Keratinocyte (primary cell): ENCODE measurements at regions not wholly inside any gene's neighbourhood (a gene's known extent, or its start where the extent isn't known, plus 50 kb on each side); places are given as distances from the start of the nearest gene placed in this dataset.

Source experiments
- DNase-seq: peaks from one replicate; pipeline ENCODE4 v3.0.0-alpha.2; 2011; ENCODE audit warnings: low read depth, missing footprints, low spot score
- FAIRE-seq: peaks from 2 replicates; lab custom pipeline; 2011; peaks lifted over from hg19 to GRCh38; lab: Jason Lieb, UNC
- H2AFZ ChIP-seq: 2 replicates; pipeline ENCODE4 v1.6.0; 2012; ENCODE audit warnings: low read length, control low read depth, inconsistent platforms; ENCODE audit not compliant: control insufficient read depth
- H3K27ac ChIP-seq: 2 replicates; pipeline ENCODE4 v1.5.1; 2011; ENCODE audit warnings: low read length; ENCODE audit not compliant: control insufficient read depth, insufficient read depth
- H3K27me3 ChIP-seq: 3 replicates; pipeline ENCODE4 v1.6.0; 2011; ENCODE audit warnings: low read length; ENCODE audit not compliant: control insufficient read depth, insufficient read depth; ENCODE audit errors: extremely low read depth
- H3K36me3 ChIP-seq, 2 experiments: 2 replicates in 1 of 2; 3 replicates in 1 of 2; pipeline ENCODE4 v1.5.1; 2011; ENCODE audit warnings: low read length in 2 of 2, mild to moderate bottlenecking in 1 of 2; ENCODE audit not compliant: control insufficient read depth in 2 of 2, insufficient read depth in 2 of 2; ENCODE audit errors: extremely low read depth in 1 of 2
- H3K4me1 ChIP-seq: 3 replicates; pipeline ENCODE4 v1.5.1; 2011; ENCODE audit warnings: low read length; ENCODE audit not compliant: control insufficient read depth, insufficient read depth; ENCODE audit errors: extremely low read depth
- H3K4me2 ChIP-seq: 3 replicates; pipeline ENCODE4 v1.6.0; 2011; ENCODE audit warnings: low read depth, low read length; ENCODE audit not compliant: control insufficient read depth, insufficient read depth; ENCODE audit errors: extremely low read depth
- H3K4me3 ChIP-seq, 3 experiments: fragments of 200-600 bp in 1 of 3; sonication (generic) in 1 of 3; 2 replicates in 2 of 3; 3 replicates in 1 of 3; pipeline ENCODE4 v1.5.1; 2011 to 2016; ENCODE audit warnings: low read length in 3 of 3, mild to moderate bottlenecking in 3 of 3, control low read depth in 2 of 3, inconsistent platforms in 1 of 3, low read depth in 1 of 3, mixed read lengths in 1 of 3, mixed run types in 1 of 3, moderate library complexity in 1 of 3; ENCODE audit not compliant: control insufficient read depth in 2 of 3, insufficient read depth in 2 of 3; ENCODE audit errors: extremely low read depth in 1 of 3
- H3K79me2 ChIP-seq: 2 replicates; pipeline ENCODE4 v1.6.0; 2012; ENCODE audit warnings: low read length; ENCODE audit not compliant: control insufficient read depth, insufficient read depth
- H3K9ac ChIP-seq: 3 replicates; pipeline ENCODE4 v1.6.0; 2011; ENCODE audit warnings: low read length; ENCODE audit not compliant: control insufficient read depth, insufficient read depth; ENCODE audit errors: extremely low read depth
- H3K9me1 ChIP-seq: 3 replicates; pipeline ENCODE4 v1.6.0; 2011; ENCODE audit warnings: low read length; ENCODE audit not compliant: control insufficient read depth, insufficient read depth; ENCODE audit errors: extremely low read depth
- H3K9me3 ChIP-seq: 2 replicates; pipeline ENCODE4 v1.5.1; 2012; ENCODE audit warnings: low read depth, low read length; ENCODE audit not compliant: control insufficient read depth
- H4K20me1 ChIP-seq: 3 replicates; pipeline ENCODE4 v1.6.0; 2011; ENCODE audit warnings: low read length; ENCODE audit not compliant: control insufficient read depth, insufficient read depth; ENCODE audit errors: extremely low read depth
- EZH2 ChIP-seq: IDR thresholded peaks from one replicate; pipeline ENCODE4 v1.6.1; 2012; ENCODE audit warnings: inconsistent platforms, mild to moderate bottlenecking, low read length, moderate library complexity
- dilution Hi-C: fragments of 300-500 bp; cut with MboI; formaldehyde crosslinking; loops from one replicate; pipeline ENCODE4 v1.7.0; 2020; ENCODE audit warnings: low sequenced_read_pairs; ENCODE audit not compliant: extremely low pct_ligation_motif_present
- TF ChIP-seq, protein P1 (sequence below), 3 experiments: IDR thresholded peaks in 1 of 3; conservative IDR thresholded peaks in 1 of 3; optimal IDR thresholded peaks in 1 of 3; 2 replicates in 2 of 3; 3 replicates in 1 of 3; pipeline versions ENCODE3 to v1.5.1; 2011; ENCODE audit warnings: low read length in 3 of 3, mild to moderate bottlenecking in 3 of 3, moderate library complexity in 2 of 3, control low read depth in 1 of 3, inconsistent platforms in 1 of 3; ENCODE audit not compliant: insufficient read depth in 2 of 3; ENCODE audit errors: extremely low read depth in 1 of 3

- Histone ChIP-seq H4K20me1 (no peaks in the 10 kb centered on the region), H3K36me3 (no peaks in the 10 kb centered on the region), H3K79me2 (no peaks in the 10 kb centered on the region), H3K9ac (no peak overlapping the region), H3K27me3 (no peaks in the 10 kb centered on the region), H3K9me3 (no peaks in the 10 kb centered on the region), H3K4me3 (no peak overlapping the region), H2AFZ (no peak overlapping the region), H3K27ac (no peak overlapping the region), H3K4me2 (no peak overlapping the region), H3K4me1 (no peaks in the 10 kb centered on the region), H3K9me1 (no peaks in the 10 kb centered on the region)
- FAIRE-seq (no peak), DNase-seq (no peak)
- TF ChIP-seq, protein P1, sequence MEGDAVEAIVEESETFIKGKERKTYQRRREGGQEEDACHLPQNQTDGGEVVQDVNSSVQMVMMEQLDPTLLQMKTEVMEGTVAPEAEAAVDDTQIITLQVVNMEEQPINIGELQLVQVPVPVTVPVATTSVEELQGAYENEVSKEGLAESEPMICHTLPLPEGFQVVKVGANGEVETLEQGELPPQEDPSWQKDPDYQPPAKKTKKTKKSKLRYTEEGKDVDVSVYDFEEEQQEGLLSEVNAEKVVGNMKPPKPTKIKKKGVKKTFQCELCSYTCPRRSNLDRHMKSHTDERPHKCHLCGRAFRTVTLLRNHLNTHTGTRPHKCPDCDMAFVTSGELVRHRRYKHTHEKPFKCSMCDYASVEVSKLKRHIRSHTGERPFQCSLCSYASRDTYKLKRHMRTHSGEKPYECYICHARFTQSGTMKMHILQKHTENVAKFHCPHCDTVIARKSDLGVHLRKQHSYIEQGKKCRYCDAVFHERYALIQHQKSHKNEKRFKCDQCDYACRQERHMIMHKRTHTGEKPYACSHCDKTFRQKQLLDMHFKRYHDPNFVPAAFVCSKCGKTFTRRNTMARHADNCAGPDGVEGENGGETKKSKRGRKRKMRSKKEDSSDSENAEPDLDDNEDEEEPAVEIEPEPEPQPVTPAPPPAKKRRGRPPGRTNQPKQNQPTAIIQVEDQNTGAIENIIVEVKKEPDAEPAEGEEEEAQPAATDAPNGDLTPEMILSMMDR (optimal IDR thresholded peaks at IDR 0.05 in 1 of 3, IDR thresholded peaks at IDR 0.05 in 1 of 3, conservative IDR thresholded peaks at IDR 0.05 in 1 of 3; ENCODE audit: extremely low read depth in 1 of 3, insufficient read depth in 2 of 3, low read length in 3 of 3) = no peak
- no peak for TF ChIP-seq EZH2
- dilution Hi-C loops = no loop called here
Measured at GRCh38 chr13:63595811-63596210, 2180.2 kb upstream of the PCDH20 start.

DNA sequence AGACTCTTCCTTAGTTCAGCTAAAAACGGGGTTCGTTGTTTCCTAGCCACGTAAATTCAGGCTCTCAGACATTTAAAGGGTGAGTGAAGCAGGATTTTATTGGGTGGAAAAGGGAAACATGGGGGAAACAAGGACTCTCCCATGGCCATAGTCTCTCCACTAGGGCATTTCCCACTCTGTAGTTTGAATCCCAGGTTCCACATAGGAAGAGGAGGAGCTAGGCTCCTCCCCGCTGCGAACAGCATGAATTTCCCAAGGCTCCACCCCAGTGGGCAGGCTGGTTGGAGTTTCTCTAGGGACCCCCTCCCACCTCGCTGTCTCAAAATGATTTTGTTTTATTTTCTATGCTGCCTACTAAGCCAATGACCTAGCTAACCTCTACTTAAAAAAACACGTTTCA lies 2170.8 kb upstream of the PCDH20 start:
- Histone ChIP-seq H3K9me1 (no peaks in the 10 kb centered on the region), H3K4me1 (no peaks in the 10 kb centered on the region), H3K79me2 (no peaks in the 10 kb centered on the region), H3K4me2 (no peak overlapping the region), H3K9me3 (no peaks in the 10 kb centered on the region), H2AFZ (no peak overlapping the region), H3K9ac (no peak overlapping the region), H3K27ac (no peak overlapping the region), H4K20me1 (no peaks in the 10 kb centered on the region), H3K27me3 (no peaks in the 10 kb centered on the region), H3K4me3 (no peak overlapping the region), H3K36me3 (no peaks in the 10 kb centered on the region)
- dilution Hi-C loops = no loop called here
- DNase-seq (no peak), FAIRE-seq (no peak)
- TF ChIP-seq, protein P1 (optimal IDR thresholded peaks at IDR 0.05 in 1 of 3, IDR thresholded peaks at IDR 0.05 in 1 of 3, conservative IDR thresholded peaks at IDR 0.05 in 1 of 3; ENCODE audit: extremely low read depth in 1 of 3, insufficient read depth in 2 of 3, low read length in 3 of 3) = no peak
- TF ChIP-seq EZH2 = no peak
